Neural crest cell (in vitro differentiated cells): ENCODE measurements at regions not wholly inside any gene's neighbourhood (a gene's known extent, or its start where the extent isn't known, plus 50 kb on each side); places are given as distances from the start of the nearest gene placed in this dataset.
"Not testable (repeated sequence)": the region's sequence is repeated elsewhere in the genome, so short reads cannot be mapped to it uniquely, and the experiment has no call there.

ENCODE experiments used
- DNase-seq: peaks from one replicate; pipeline ENCODE4 v3.0.0; 2021; ENCODE audit warnings: low read depth, mixed read lengths, low spot score
- H3K27ac Mint-ChIP-seq: one replicate; pipeline ENCODE4 v1.8.0; 2021; ENCODE audit warnings: mild to moderate bottlenecking, mixed read lengths; ENCODE audit not compliant: unreplicated experiment
- H3K27me3 Mint-ChIP-seq: 2 replicates; pipeline ENCODE4 v1.8.0; 2021; ENCODE audit warnings: low read depth, mild to moderate bottlenecking, mixed read lengths
- H3K36me3 Mint-ChIP-seq: 2 replicates; pipeline ENCODE4 v1.8.0; 2021; ENCODE audit warnings: low read depth, mild to moderate bottlenecking, mixed read lengths
- H3K4me1 Mint-ChIP-seq: 2 replicates; pipeline ENCODE4 v1.8.0; 2021; ENCODE audit warnings: mixed read lengths
- H3K4me3 Mint-ChIP-seq: one replicate; pipeline ENCODE4 v1.8.0; 2021; ENCODE audit warnings: mild to moderate bottlenecking, mixed read lengths
- H3K9me3 Mint-ChIP-seq: 2 replicates; pipeline ENCODE4 v1.8.0; 2021; ENCODE audit warnings: mixed read lengths
- CTCF ChIP-seq: fragments of 200-600 bp; sonication (generic); conservative IDR thresholded peaks from 2 replicates; pipeline ENCODE4 v1.5.0; 2021; ENCODE audit warnings: antibody characterized with exemption, mild to moderate bottlenecking

GRCh38 chr19:27419217-27419616 is 1793.7 kb downstream of the UQCRFS1 start:
- DNase-seq, H3K4me1 Mint-ChIP-seq, H3K9me3 Mint-ChIP-seq: not testable (repeated sequence)

GRCh38 chr19:27393591-27393990 is 1819.4 kb downstream of the UQCRFS1 start:
- Mint-ChIP-seq H3K27me3 (no peaks in the 10 kb centered on the region), H3K4me3 (no peak overlapping the region), H3K4me1 (no peaks in the 10 kb centered on the region), H3K36me3 (peaks cover 62% of the 10 kb centered on the region), H3K27ac (no peak overlapping the region), H3K9me3 (peaks cover 72% of the 10 kb centered on the region)
- TF ChIP-seq CTCF = no peak
- DNase-seq = no peak

More at GRCh38 chr19:27419217-27419616, 1793.7 kb downstream of the UQCRFS1 start:
- H3K27ac Mint-ChIP-seq, H3K36me3 Mint-ChIP-seq, H3K27me3 Mint-ChIP-seq, H3K4me3 Mint-ChIP-seq: not testable (repeated sequence)

- no peak overlapping the region for H3K4me3 Mint-ChIP-seq
- H3K36me3 Mint-ChIP-seq = peaks cover 62% of the 10 kb centered on the region
- DNase-seq = no peak
Observed at GRCh38 chr19:27392027-27392632, 1820.8 kb downstream of the UQCRFS1 start.

GRCh38 chr19:27379306-27379705 is 1833.6 kb downstream of the UQCRFS1 start:
- H3K27me3 Mint-ChIP-seq, DNase-seq, H3K27ac Mint-ChIP-seq, H3K4me3 Mint-ChIP-seq, H3K4me1 Mint-ChIP-seq: not testable (repeated sequence)
- peaks cover 36% of the 10 kb centered on the region for H3K36me3 Mint-ChIP-seq
- peaks cover 49% of the 10 kb centered on the region for H3K9me3 Mint-ChIP-seq

More at GRCh38 chr19:27392027-27392632, 1820.8 kb downstream of the UQCRFS1 start:
- TF ChIP-seq CTCF = no peak
- Mint-ChIP-seq H3K27me3 (no peaks in the 10 kb centered on the region), H3K4me1 (no peaks in the 10 kb centered on the region), H3K27ac (no peak overlapping the region), H3K9me3 (peaks cover 72% of the 10 kb centered on the region)

- H3K4me1 Mint-ChIP-seq, H3K4me3 Mint-ChIP-seq, DNase-seq, H3K27ac Mint-ChIP-seq, H3K27me3 Mint-ChIP-seq: not testable (repeated sequence)
- H3K36me3 Mint-ChIP-seq = peaks cover 56% of the 10 kb centered on the region
- H3K9me3 Mint-ChIP-seq = peaks cover 61% of the 10 kb centered on the region
Observed at GRCh38 chr19:27369603-27370002, 1843.3 kb downstream of the UQCRFS1 start.

- peaks cover 71% of the 10 kb centered on the region for H3K9me3 Mint-ChIP-seq
- H3K27me3 Mint-ChIP-seq, H3K4me1 Mint-ChIP-seq, H3K4me3 Mint-ChIP-seq, DNase-seq, H3K27ac Mint-ChIP-seq: not testable (repeated sequence)
- H3K36me3 Mint-ChIP-seq = peaks cover 61% of the 10 kb centered on the region
Observed at GRCh38 chr19:27362438-27362837, 1850.5 kb downstream of the UQCRFS1 start.

- not testable (repeated sequence) for H3K4me3 Mint-ChIP-seq, H3K4me1 Mint-ChIP-seq, H3K27ac Mint-ChIP-seq, H3K27me3 Mint-ChIP-seq, DNase-seq
- peaks cover 49% of the 10 kb centered on the region for H3K36me3 Mint-ChIP-seq
- H3K9me3 Mint-ChIP-seq = peaks cover 63% of the 10 kb centered on the region
Observed at GRCh38 chr19:27355581-27355980, 1857.4 kb downstream of the UQCRFS1 start.
